ENCODE measurements at regions not wholly inside any gene's neighbourhood (a gene's known extent, or its start where the extent isn't known, plus 50 kb on each side); places are given as distances from the start of the nearest gene placed in this dataset.
"Not testable (repeated sequence)": the region's sequence is repeated elsewhere in the genome, so short reads cannot be mapped to it uniquely, and the experiment has no call there.

DNA sequence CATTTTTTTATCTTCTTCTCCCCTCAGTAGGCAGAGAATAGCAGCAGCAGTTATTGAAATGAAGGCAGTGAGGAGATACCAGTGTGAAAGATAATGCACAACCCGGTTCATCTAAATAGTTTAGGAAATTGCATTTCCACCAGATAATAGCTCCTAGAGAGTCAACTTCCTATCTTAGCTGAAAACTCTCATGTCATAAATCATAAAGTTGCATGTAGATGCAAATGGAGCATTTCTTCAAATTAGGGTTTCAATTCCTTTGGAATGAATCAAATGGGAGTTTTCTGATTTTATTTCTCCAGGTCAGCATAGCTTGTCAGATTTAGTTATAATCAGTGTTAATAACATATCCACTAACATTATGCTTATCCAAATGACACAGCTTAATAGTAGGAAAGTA lies 335.3 kb downstream of the CNTNAP4 start:
- DNase-seq (ENCODE audit: low read depth in 2 of 2), result no peak

DNA sequence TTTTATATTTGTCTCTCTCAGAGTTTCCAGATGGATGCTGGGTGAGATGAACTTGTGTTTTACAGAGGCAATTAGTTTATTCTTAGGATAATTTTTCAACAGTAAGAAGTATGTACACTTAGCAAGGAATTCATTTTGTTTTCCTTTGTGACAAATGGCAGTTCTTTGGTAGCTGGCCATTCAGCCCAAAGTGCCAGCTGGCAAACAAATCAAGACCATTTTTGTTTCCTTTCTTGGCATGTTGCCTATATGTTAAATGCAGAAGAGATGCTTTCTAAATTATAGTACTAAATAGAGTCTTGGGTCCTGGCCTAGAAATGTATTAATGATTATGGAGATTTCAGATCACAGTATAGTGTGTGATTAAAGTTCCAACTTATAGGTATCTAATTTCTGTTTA lies 337.1 kb downstream of the CNTNAP4 start:
- DNase-seq (ENCODE audit: low read depth in 2 of 2), result no peak

DNA sequence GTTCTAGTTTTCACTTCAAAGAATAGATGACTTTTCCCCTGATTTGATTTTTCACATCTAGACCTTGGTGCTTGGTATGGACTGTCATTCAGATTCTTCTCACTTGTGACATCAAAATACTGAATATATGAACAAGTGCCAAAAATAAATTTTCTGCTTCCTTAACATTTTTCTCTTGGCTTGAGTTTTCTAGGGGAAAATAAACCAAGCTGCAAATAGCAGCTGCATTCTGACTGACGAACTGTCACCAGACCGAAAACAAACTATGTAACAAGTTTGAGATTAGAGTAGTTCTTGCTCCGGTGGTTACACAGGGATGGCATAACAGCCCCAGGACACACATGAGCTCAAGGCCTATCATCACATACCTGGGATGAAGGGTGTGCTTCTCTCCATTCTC lies 345.7 kb downstream of the CNTNAP4 start:
- DNase-seq (ENCODE audit: low read depth in 2 of 2), result no peak

DNA sequence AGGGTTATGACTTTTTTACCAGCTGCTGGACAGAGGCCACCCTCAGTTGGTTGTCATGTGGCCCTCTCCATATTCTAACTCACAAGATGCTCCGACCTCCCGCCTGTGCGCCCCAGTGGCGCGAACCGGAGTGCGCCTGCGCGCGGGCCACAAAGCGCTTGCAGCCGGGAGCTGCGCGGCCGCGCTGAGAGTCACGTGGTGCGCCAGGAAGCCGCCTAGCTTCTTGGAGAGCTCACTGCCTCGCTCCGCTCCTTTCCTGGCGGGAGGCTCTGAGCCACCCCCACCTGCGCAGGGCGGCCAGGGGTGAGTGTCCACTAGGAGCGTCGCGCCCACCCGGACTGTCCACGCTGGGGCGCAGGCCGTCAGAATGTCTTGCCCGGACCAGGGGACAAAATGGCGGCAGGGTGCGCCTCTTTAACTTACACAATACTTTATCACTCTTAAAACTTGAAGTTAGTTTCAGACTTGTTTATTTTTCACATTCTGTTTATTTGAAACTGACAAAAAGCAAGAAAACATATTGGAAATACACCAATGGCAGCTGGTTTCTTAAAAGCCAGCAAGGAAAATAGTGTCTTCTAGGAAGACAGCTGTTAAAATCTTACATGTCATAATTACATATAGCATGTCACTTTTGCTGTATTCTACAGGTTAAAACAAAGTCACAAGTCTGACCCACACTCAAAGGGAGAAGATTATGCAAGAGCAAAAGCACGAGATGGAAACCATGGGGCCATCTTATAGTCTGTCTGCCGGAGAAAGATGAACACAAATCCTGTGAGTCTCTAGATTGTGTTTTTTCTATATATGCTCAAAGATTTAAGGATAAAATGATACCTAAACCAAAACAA lies 357.9 kb downstream of the CNTNAP4 start:
- DNase-seq (ENCODE audit: low read depth in 2 of 2), result no peak

DNA sequence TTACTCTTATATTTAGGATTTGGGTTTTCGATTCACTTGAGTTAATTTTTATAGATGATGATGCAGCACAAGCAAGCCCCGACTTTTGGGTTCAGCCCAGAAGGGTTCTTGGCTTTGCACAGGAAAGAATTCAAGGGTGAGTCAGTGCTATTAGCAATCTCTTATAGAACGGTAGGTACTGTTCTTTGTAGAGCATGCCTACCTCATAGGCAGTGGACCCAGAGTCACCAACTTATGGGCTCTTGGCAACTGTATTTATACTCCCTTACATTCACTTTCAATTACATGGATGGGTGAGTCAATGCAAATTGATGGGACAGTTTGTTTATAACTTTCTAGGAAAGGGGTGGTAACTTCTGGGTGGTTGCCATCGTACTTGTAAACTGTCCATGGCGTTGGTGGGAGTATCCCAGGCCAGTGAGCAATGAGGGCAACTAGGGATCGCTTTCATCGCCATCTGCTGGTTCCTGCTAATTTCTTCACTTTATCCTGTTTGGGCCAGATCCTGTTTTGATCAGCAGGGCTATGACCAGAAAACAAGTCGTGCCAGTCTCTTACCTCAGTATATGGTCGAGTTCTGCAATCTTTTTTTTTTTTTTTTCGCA lies 362.6 kb downstream of the CNTNAP4 start:
- DNase-seq (ENCODE audit: low read depth in 2 of 2), result no peak

DNA sequence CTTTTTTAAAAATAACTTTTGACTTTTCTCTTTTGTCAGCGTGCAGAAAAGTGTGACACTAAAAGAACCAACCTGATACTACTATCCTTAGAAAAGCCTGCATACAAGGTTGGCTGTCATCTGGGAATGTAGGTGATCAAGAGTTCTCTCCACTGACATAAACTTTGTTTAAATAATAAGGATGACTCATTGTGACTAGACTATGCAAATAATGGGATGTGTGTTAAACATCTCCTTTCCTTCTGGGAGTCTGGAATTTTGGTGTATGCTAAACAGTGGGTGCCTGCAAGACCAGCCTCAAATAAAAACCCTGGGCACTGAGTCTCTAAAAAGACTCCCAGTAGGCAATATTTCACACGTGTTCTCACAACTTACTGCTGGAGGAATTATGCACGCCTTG lies 373.4 kb downstream of the CNTNAP4 start:
- DNase-seq (ENCODE audit: low read depth in 2 of 2), result no peak

DNA sequence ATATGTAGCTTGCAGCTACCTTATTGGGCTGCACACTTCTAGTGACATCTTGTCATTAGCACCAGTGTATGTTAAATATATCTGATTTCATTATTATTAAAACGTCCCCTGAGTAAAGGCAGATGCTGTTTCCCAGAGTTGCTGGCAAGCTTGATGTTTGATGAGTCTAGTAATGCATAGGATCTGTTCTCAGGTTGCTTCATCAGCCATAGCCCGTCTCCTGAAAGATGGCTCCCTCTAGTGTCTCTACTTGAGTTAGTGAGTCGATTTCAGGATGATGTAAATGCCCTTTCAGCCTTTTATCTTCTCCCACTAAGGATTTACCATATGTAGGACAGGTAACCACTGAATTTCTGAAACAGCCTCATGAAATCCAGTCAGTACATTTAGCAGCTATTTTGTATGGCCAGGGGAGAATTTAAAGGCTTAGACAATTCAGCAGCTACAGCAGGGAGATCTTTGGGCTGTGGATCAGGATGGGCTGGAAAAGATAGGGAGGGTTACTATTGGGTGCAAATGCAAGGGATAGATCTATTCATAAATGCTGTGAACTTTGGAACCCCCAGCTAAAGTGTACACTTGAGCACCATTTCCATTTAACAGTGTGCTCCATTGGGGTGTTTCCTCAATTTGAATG lies 376.3 kb downstream of the CNTNAP4 start:
- no peak for DNase-seq (ENCODE audit: low read depth in 2 of 2)

DNA sequence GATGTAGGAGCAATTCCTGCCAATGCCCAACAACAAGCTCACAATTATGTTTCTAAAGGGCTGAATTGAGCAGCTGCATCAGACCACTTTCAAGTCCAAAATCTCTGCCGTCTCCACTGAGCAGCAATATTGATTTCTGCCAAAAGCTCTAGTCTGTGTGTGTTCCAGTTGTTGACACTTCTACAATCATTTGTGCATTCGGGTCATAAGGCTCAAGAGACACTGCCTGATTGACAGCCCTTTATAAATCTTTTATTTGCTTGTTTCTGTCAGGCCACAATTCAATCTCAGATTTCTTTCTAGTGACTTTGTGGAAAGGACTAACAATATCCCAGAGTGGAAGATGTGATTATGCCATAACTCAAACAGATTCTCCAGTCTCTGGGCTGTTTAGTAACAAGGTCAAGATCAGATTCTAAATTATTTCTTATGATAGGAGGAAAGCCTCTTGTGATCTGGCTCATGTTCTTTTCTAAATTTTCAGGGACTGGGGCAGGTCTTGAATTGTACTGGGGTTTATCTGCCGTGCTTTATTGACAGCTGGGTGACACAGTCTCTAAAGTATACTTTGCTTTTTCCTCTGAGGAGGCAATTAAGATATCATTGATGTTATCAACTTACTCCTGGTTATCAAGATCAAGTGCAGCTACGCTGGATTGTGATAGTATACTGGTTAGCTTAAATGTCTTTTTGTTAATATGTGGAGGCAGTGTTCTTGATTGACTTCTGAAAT lies 377.1 kb downstream of the CNTNAP4 start:
- DNase-seq (ENCODE audit: low read depth in 2 of 2), result no peak

DNA sequence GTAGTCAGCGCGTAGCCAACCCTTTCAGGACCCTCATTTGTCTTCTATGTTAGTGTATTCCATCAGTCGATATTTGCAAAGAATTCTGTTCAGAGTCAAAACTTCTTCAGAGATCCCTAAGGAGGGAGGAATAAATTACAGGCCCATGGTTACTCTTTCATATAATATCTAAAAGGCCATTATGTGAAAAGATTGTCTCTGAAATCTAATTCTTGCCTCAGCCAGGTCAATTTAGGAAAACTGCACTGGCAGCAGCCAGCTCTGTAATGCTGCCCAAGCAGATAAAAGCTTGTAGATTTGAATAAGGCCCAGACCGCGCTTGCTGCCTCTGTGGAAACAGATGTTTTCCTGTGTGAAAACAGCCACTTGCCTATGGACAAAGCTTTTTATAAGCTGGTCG lies 379.8 kb downstream of the CNTNAP4 start:
- DNase-seq (ENCODE audit: low read depth in 2 of 2), result no peak

DNA sequence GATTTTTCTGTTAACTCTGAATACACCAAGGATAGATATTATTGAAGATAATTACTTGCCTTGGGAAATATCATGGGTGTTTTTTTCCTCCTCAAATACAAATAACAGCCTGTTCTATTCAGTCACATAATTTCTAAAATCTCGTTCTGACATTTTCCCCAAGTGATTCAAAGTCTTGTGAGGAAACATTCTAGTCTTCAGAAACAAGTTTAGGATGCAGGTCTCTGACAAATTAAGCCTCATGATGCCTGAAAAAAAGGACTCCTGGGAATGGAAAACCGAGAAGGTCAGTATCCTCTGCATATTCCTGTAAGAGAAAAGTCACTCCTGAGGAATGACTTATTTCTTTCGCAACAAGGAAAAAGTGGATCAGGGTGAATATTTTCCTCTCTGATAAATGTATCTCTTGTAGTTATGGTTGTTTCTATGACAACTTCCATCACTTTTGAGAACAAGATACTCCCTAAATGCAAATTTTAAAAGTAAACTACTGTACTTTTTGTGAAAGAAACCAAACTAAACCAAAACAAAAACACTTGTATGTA lies 384.6 kb downstream of the CNTNAP4 start:
- DNase-seq (ENCODE audit: low read depth in 2 of 2), result no peak

DNA sequence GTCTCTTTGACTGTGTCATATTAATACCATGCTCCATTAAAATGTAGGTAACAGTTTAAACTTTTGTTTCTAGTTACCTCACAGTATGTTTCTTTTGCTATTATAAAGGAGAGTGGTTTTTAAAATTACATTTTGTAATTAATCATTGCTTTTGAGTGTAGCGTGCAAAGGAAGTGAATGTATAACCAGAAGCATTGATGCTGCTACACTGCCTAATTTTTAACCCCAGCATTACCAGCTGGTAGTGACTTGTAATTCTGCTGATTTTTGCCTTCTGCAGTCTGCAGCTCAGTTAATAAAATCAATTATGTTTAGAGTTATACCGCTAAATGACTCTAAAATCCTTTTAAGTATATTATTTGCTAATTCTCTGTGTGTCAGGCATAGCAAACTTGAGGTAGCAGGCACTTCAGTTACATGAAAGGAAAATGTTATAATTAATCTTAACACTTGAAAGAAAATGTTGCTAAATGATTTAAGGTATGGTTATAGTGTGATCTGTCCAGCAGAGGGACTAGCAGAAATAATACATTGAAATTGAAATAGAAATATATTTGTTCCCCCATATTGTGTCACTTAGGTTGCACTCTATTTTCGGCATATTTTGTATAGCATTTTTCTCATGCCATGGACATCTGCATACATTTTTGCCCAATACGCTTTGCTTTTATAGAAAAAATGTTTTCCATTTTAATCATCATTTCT lies 388.5 kb downstream of the CNTNAP4 start:
- no peak for DNase-seq (ENCODE audit: low read depth in 2 of 2)

DNA sequence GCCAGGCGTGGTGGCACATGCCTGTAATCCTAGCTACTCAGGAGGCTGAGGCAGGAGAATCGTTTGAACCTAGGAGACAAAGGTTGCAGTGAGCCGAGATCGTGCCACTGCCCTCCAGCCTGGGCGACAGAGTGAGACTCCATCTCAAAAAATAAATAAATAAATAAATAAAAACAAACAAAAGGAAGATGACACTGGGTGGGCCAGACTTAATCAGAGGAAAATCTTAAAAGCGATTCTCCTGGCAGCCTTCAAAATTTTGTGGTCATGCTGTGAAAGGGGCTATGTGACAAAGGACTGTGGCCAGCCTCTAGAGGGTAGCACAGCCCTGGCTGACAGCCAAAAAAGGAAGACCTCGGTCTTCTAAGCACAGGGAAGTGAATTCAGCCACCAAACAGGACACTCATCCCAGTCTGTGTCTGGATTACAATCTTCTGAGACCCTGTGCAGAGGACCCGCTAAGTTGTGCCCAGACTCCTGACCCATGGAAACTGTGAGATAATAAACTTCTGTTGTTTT lies 391.1 kb downstream of the CNTNAP4 start:
- peak in 1 of 2 donors; percentile 0 for DNase-seq (ENCODE audit: low read depth in 2 of 2)

DNA sequence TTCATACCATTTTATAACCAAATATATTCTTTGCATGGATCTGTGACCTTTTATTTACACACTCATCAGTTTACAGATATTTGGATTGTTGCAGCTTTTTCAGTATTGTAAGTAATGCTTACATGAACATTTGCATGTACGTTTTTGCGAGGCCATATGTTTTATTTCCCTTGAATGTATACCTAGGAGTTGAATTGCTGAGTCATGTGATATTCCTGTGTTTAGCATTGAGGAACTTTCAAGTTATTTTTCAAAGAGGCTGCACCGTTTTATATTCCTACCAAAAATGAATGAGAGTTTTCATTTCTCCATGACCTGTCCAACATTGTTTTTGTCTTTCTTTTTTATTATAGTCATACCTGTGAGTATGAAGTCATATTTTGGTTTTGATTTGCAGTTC lies 392.1 kb downstream of the CNTNAP4 start:
- no peak for DNase-seq (ENCODE audit: low read depth in 2 of 2)

DNA sequence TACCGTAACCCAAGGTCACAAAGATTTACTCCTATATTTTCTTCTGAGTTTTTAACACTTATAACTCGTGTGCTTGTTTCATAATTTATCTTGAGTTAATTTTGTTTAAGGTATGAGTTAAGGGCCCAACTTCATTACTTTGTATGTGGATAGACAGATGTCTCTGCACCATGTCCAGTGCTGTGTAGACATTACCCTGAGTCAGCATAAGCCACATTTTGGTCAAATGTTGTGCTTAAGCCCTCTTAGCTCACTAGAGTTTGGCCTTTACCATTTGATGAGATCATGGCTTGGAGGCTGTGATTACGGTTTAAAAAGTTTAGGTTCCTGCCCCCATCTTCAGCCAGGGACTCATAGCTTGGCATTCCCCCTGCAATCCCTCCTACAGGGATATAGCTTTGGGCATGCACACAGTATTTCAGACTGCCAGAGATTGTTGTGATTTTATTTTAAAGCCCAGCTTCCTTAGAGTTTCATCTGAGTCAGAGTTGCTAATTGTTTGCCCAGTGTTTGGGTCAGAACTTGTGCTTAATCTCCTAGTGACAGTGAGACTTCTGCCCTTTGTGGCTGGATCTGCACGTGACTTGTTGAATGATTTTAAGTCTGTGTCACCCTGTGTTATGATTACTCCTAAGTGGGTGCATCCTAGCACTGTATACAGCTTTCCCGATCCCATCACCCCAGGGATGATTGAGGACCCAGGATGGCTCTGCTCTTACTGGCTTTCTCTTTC lies 393.1 kb downstream of the CNTNAP4 start:
- no peak for DNase-seq (ENCODE audit: low read depth in 2 of 2)

DNA sequence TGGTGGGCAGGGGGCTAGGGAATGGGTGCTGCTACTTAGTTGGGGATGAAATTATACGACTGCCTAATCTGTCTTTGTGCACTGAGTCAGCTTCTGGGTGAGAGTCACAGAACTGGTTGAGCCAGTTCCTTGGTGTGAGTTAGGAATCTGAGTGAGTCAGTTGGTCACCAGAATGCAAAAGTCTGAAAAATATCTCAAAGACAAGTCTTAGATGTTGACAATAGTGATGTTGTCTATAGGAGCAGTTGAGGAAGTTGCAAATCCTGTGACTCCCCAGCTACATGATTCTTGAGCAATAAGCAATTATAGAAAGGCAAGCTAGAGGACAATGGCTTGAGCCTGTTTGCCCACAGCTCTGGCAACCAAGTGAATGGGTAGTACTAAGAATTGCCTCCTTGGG lies 399.2 kb downstream of the CNTNAP4 start:
- DNase-seq (ENCODE audit: low read depth in 2 of 2), result no peak

DNA sequence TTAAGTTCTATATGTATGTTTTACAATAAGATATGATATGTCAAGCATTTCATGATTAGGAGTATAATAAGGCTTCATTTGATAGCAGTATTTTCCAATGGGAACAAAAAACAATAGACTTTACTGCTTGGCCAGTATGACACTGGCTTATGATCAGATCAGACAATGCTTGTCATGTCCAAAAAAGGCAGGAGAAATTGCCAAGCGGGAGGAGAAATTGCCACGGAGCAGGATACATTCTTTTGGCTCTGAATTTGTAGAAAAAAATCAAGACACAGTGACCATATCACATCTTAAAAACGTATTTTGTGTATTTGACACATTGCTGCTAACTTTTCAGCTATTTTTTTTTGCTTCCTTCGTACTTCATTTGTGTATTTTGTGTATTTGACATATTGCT lies 404.1 kb downstream of the CNTNAP4 start:
- DNase-seq (ENCODE audit: low read depth in 2 of 2), result no peak

DNA sequence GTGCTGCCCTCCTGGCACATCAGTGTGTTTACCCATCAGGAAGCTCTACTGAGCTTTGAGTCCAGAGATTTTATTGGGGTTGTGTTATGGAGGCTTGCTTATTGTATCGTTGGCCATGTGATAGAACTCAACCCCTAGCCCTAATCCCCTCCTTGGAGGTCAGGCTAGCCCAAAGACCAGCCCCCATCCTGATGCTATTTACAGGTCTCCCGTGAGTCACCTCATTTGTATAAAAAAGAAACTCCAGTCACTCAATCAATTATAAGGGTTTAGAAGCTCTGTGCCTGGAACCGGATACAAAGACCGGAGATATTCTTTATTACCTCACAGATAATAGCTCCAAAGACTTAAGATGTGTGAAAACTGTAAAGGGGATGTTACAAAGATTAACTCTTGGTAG lies 405.9 kb downstream of the CNTNAP4 start:
- DNase-seq (ENCODE audit: low read depth in 2 of 2), result no peak

DNA sequence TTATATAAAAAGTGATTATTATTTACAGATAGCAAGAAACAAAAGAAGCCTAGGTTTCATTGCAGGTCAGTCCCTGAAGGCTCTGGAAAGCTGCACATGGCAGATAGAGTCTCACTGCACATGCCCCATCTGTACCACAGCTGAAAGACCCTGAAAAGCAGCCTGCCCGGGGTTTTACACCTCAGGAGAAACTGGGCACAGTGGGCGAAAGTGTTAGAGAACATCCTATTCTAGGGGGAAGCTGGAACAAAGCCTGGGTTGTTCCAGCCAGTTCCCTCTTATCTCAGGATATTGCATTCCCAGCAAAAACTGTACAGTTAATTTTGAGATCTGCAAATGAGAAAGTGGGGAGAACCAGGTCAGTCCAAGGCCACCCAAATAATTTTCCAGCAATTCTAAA lies 419.7 kb downstream of the CNTNAP4 start:
- no peak for DNase-seq (ENCODE audit: low read depth in 2 of 2)

DNA sequence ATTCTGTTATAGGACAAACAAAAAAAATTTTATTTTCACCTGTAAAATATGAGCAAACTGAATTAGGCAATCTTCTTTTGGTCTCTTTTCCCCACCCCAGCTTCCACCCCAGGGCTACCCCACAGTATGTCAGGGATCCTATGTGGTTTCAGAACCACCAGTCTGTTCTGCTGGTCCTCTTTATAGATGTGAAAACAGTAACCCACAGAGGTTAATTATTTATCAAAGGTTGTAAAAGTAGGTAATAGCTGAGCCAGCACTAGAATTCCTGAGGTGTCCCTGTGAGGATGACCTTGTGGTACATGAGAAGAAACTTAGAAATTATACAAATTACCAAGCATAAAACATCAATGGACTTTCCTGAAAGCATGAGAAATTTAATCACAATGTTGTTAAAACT lies 428.7 kb downstream of the CNTNAP4 start:
- no peak for DNase-seq (ENCODE audit: low read depth in 2 of 2)

DNA sequence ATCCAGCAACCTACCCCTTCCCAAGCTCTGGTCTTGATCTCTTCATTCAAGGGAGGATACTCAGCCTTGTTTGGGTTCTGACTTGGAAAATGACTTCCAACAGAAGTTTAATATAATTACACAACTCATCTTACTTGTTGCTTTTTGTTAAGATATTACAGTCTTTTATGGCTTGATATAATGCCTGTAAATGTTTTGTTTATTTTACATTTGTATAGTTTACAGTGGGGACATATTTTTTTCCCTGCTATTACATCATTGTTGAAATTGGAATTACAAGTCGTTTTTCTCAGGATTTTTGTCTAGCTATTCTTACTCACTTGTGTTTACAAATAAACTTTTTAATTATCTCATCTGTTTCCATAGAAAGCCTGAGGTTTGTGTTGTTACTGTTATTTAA lies 436.0 kb downstream of the CNTNAP4 start:
- DNase-seq (ENCODE audit: low read depth in 2 of 2), result no peak

DNA sequence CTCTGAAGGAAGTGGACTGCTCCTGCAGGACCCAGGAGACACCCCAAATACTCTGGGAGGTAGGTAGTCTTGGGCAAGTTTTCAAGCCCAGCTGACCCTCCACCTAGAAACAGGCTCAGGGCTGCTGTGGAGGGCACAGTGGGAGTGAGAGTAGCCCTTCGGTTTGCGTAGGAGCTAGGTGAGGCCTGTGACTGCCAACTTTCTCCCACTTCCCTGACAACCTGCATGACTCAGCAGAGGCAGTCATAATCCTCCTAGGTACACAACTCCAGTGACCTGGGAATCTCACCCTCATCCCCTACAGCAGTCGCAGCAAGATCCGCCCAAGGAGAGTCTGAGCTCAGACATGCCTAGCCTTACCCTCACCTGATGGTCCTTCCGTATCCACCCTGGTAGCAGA lies 439.1 kb downstream of the CNTNAP4 start:
- DNase-seq (ENCODE audit: low read depth in 2 of 2), result not testable (repeated sequence)
